NCI-H128 (cell line): ENCODE measurements at regions not wholly inside any gene's neighbourhood (a gene's known extent, or its start where the extent isn't known, plus 50 kb on each side); places are given as distances from the start of the nearest gene placed in this dataset.
A peak's percentile ranks its signal among the peaks of the same experiment; 100 is the strongest.

Source experiments
- DNase-seq: peaks from one replicate; lab custom pipeline; 2025; ENCODE audit not compliant: unreplicated experiment; lab: John Stamatoyannopoulos, UW

DNA sequence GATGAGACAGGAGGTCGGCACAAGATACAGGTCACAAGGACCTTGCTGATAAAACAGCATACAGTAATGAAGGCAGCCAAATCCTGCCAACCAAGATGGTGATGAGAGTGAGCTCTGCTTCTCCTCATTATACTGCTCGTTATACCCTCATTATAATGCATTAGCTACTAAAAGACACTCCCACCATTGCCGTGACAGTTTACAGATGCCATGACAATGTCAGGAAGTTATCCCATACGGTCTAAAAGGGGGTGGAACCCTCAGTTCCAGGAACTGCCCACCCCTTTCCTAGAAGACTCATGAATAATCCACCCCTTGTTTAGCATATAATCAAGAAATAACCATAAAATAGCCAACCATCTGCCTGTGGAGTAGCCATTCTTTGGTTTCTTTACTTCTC is 224.2 kb downstream of the RBM43 start:
- DNase-seq, result no peak

DNA sequence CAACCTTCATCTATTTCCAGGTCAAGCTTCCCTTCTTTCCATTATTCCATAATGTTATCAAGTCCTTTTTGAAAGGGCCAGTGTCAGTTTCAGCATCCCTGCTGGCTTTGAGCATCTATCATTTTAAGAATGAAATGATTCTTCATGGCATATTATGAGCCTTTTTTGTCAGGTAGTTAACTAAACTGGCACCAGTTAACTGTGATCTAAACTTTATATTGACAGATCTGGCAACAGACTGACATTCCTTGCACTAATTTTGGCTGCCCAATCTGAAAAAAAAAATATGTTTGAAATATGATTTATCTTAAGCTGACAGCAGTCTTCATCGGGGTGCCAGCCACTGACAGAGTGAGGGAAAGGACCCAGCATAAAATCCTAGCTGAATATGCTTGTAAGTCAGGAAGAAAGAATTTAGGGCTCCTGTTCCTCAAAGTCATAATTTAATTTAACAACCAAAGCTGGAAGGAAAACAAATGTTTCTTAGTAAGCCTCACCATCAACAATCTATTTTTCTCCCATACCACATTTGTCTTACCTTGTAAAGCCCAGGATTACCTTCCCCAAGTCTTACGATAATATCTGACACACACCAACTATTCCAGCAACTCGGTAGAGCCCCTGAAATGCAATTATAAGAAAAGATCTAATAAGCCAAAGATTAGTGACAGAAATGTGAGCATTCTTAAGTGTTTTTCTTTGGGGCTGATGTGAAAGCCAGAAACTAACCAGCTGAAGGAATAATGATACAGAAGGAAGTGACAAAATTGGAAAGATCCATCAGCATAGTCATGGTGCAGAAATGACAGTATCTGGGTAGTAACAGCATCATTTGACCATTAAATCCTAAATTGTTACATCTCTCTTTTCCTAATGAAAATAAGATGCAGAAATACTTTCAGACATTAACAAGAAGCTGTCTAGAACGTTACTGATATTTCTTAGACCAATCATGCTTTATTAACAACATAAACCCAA is 228.1 kb downstream of the RBM43 start:
- no peak for DNase-seq

DNA sequence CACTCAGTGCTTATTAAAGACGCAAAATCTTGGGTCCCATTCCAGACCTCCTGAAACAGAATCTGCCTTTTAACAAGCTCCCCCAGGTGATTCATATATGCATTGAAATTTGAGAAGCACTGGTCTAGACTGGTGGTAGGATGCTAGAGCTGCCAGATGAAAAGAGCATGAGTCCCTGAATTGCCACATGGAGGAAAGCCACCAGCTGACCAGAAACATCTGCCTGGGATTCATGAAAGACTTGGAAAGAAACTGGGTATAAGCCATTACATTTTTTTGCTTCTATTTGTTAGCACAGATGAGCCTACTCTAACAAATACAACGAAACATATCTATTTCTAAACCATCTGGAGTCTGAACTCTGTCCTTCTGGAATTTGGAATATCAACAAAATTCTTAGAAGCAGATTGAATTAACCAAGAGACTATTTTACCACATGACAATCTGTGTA is 228.9 kb downstream of the RBM43 start:
- no peak for DNase-seq

DNA sequence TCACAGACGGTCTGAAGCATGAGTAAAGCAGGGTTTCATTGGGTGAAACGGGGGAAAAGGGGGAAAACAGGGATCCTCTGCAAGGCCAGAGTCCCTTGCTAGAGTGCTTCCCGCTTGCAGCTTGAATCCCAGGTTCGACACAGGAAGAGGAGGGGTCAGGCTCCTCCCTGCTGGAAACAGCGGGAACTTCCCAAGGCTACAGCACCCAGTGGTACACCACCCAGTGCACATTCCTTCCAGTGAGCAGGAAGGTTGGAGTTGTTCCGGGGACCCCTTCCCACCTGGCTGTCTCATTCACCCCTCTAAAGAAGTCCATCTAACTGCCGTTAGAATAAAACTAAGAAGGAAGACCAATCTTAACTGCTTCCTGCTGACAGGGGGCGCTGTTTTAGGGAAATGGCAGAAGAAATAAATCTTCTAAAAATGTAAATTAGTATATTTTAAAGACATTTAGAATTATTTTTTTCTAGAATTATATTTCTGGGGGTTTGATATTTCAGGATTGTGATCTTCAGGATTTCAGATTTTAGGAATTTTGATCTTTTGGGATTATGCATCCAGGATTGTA is 230.9 kb downstream of the RBM43 start:
- no peak for DNase-seq

DNA sequence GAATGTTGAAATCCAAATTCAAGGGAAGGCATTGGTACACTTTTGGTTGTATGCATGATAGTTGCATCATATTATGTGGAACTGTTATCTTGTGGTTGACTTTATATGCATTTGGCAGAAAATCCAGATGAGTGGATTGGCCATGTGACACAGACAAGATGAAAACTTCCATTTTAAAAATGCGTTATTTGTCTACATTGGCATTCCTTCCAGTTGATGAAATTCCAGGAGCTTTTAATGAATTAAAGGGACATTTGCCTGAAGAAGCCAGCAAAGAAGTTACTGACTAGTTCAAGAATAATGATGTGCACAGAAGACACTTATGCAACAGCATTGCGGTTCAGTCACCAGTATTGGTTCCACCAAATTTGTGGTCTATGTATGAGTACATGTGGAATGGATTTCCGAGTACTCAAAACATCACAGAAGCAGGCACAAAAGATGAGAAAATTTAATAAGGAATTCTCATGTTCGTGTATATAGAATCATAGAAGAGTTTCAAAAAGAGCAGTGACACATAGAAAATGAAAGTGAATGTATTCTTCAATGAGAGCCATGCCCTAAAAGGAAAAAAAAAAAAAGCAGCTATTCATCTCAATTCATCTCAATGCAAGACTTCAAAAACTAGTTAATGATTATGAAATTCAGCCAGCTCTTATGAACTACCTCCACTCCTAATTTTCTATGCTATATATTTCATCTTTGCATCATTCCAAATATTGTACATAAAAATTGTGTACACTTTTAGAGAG is 232.1 kb downstream of the RBM43 start:
- no peak for DNase-seq

DNA sequence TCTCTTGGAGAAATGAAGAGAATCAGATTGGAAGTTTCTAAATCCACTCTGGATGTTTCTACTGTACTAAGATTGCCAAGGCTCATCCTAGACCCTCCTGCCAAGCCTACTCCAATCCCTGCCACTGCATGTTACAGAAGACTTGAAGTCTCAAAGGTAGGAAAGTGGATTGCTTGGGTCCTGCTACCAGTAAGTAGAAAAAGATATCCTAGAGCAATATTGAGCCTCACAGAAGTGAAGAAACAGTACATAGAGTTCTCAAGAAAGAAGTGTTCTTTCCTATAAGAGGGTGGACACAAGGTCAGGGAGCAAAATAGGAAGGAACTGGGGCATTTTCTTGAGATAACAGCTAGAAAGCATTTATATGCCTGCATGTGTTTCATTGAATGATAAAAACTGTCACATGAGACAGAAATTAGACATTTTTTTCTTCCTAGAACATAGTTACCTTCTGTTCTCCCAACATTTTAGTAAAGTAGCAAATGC is 232.9 kb downstream of the RBM43 start:
- DNase-seq, result no peak

DNA sequence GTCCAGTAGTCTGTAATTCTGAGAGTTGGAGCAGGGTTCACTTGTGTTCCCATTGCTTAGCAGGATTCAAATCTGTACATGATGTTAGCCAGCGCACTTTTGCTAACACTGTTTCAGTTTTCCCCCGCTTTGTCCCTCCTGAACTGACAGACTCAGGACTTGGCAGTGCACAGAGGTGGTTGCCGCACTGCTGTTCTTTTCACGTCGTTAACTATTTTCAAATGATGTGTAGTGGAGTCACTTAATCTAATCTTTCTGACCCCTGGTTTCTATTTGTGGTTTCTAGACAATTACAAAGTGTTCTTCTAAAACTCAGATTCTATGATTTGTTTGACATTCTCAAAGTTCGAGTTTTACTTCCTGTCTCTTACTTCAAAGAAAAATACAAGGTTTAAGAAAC is 234.5 kb downstream of the RBM43 start:
- no peak for DNase-seq

DNA sequence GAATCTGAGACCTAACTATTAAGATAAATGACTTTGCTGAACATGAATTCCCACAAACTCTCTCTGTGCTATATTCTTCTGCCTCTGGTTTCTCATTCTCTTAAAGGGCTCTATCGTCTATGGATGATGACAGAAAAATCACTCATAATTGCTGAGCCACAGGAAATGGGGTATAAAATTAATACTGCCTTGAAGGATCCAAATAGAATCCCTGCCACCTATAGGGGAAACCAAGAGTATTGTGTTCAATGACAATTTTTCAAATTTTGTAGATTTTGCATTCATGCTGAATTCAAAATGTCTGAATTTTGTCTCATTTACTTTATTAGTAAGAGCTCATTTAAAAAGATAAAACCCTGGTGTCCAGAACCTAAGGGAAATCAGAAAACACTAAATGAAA is 235.8 kb downstream of the RBM43 start:
- no peak for DNase-seq

DNA sequence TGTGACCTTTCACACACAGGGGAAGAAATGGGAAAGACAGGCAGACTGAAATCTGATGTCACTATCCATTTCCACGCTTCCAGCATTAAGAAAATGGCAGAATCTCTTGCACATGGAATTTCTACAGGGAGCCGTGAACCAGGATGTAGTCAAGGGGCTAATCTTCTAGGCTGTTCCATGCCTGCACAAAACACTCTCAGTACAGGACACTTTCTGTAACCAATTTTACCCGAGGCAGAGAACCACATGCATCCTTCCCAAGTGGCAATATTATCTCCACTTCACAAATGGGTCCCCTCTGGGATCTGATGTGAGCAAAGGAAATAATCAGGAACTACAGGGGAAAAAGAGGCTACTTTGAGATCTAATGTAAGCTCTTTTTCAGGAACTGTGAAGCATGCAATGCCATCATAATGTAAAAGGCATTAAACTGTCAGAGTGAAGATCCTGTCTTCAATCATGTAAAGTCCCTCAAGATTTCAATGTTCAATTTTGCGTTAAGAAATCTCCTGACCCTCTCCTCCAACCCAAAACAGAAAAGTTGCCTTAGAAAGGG is 236.9 kb downstream of the RBM43 start:
- no peak for DNase-seq

DNA sequence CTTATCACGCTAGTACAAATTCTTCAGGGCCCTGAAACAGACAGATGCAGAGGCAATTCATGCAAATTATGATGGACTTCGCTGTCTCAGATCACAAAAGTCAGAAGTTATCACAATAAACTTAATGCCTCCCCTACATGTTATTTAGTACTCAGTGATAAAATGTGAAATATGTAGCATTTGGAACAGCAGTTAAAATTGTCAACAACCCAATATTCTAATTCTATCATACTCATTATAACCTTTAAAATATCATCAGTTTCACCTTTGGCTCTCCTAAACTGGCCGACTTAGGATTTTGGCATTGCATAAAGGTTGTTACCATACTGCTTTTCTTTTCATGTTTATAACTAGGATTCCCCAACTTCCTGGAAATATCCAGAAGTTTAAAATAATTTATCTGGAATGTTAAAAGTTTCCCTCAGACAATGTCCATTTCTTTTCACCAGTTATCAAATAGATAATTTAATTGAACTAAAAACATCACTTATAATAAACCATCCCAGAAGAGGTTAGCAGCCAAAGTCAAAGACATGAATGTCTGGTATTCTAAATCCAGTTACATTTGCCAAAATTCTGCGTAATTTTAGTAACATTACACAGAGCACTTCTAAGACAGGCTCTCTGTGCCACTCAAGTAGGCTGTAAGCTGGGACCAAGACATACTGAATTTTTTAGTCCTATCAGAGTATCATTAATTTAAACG is 239.8 kb downstream of the RBM43 start:
- DNase-seq, result no peak

DNA sequence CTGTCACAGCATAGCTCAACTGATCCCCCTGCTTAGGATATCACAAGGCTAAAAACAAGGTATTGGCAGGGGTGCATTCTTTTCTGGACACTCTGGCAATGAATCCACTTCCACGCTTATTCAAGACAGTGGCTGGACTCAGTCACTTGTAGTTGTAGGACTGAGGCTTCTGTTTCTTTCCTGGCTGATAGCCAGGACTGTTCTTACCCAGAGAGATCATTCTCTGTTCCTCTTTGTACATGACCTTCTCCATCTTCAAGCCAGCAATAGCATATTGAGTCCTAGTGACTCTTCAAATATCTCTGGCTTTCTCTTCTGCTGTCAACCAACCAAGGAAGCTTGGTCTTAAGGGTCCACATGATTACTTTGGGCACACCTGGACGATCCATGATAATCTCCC is 241.3 kb downstream of the RBM43 start:
- DNase-seq, result no peak

DNA sequence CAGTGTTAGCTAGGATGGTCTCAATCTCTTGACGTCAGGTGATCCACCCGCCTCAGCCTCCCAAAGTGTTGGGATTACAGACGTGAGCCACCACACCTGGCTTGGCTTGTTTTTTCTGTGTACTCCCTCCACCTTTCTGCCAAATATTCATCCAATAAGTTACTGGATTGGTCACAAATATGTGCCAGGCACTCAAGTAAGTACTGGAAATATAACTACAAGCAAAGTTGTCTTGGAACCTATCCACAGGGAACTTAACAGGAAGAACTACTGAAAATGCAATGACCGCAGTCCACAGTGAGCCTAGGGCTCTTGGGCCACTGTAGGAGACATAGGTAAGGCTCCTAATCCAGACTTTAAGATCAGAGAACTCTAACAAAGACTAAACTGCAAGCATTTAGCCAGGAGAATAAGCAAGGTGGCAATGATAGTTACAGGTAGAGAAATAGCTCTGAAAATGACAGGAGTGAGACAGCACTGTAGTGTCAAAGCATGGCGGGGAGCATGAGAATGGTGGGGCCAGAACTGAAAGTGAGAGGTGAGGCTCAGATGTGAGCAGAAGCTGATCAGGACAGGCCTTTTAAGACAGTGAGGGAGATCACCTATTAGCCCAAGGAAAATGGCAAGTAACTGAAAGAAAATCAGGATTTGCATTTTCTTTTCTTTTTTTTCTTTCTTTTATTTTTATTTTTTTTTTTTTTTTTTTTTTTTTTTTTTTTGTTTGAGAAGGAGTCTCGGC is 252.1 kb downstream of the RBM43 start:
- DNase-seq, result no peak

DNA sequence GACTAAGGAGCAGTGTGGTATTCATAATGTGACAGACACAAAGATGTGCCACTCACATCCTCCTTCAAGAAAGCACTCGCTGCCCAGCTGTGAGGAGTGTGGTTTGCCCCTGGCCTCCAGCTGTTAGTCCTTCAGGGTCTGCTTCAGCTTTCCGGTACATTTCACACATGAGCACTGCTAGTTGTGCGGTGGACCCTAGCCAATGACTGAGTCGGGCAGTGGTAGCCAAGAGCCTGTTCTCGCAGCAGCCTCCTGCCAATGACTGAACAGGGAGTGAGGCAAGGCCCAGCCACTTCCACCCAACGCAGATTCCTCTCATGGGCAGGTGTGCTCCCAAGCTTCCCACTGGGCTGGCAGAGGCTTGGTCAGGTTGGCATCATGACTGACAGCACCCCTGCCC is 254.3 kb downstream of the RBM43 start:
- peak; percentile 37 for DNase-seq

DNA sequence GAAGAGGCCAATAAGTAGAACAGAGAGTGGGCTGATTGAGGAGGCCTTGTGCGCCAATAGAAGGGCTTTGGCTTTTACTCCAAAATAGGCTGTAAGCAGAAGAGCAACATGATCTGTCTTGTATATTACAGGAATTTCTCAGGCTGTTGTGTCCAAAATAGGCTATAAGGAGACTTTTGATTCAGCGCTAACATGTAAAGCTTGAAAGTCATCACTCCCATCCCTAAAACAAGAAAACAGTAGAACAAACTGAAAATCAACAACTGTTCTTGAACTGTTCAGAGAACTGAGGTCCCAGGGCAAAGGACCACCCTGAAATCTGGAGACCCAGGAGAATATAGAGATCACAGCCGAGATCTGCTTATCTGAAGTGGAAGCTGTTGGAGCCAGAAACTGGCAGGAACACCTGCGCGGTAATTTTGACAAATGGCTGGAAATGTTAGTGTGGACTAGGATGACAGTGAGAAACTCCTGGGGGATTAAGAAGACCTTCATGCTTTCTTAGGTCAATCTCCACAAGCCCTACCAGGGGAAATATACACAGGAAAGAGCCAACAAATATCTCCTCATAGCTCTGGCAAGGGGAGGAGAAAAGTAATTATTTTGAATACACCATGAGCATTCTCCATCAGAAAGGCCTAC is 258.6 kb downstream of the RBM43 start:
- DNase-seq, result no peak

DNA sequence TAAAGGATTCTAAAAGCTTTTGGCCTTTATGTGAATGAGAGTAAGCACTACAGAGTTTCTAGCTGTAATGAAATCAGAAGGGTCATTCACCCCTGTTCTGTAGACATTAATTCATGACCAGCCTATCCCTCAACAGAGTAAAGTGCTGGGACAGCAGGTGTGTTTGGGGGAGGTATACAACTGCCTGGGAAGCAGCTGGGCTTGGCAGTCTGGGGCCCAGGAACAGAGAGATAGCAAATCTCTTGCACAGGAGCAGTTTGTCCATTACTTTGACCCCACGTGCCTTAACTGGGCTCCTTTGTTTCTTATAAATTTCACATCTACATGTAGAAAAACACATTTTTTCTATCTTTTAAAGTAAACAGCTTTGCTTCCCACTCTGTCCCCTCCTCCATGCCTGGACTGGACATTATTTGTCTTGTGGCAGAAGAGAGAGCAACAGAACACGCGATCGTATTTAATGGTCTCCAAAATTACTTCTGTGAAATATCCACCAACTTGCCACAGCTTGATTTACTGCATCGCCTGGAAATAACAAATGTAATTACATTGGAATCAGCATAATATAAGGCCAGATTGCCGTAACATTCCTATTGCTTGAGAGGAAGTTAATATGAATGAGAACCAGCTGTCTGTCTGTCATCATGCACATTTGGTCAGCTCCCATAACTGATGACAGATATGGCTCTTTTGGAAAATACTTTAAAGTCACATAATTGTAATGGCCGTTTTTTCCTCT is 263.8 kb downstream of the RBM43 start:
- DNase-seq, result no peak

DNA sequence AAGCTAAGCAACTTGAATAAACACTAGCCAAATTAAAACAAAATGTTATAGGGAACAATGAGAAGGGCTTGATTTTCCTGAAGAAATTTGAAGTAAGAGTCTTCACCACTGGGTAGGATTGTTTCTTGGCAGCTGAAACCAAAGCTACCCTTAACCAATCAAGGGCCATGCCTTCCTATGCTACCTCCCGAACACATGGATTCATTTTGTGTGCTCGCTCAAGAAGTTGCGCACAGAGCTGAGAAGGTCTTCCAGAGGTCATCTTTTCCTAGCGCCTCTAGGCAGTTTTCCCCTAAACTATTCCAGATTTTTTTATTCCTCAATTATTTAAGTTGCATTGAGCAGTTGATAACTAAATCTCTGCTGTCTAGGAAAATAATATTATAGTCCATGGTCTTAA is 264.6 kb downstream of the RBM43 start:
- DNase-seq, result no peak

DNA sequence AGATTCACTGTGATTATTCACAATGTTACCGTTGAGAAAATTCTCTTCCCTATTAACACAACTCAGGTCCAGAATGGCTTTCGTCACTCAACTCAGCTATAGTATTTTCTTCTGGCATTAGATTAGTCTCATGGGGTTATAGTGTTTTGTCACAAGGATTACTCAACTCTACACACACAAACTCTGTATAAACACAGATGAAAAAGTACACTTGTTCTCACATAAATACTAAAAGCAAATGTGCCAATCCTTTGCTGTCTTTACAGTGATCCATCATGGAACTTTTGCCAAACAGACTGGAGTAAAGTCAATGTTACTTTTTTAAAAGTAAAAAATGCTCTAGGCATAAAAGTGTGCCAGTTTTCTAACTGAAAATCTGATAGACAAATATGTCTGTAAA is 267.6 kb downstream of the RBM43 start:
- DNase-seq, result no peak

DNA sequence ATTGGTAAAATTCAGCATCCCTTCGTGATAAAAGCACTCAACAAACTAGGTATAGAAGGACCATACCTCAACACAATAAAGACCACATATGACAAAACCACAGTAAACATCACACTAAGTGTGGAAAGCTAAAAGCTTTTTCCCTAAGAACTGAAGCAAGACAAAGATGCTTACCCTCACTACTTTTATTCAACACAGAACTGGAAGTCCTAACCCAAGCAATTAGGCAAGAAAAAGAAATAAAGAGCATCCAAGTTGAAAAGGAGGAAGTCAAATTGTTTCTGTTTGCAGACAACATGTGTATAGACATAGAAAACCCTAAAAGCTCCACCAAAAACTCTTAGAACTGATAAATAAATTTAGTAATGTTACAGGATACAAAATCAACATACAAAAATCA is 271.7 kb downstream of the RBM43 start:
- DNase-seq, result no peak

DNA sequence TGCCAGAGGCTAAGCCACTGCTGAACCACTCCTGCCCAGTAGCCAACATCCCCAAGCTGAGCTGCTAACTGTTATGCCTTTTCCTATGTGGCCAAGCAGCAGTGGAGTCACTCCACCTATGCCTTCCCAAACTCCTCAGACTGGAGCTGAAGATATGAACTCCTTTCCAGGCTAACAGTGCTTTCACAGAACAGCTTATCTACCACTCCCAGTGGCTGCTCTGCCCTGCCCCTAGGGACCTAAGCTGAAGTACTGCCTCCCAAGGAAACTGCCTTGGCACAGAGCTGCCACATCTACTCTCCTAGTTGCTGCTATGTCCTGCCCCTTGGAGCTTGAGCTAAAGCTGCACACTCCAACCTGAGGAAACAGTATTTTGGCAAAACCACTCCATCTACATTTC is 275.9 kb downstream of the RBM43 start:
- no peak for DNase-seq
